Left forelimb (tissue), 1 donor: ENCODE measurements at regions not wholly inside any gene's neighbourhood (a gene's known extent, or its start where the extent isn't known, plus 50 kb on each side); places are given as distances from the start of the nearest gene placed in this dataset.
"Not testable (repeated sequence)": the region's sequence is repeated elsewhere in the genome, so short reads cannot be mapped to it uniquely, and the experiment has no call there.

Experiments used
- DNase-seq: peaks from one replicate; pipeline ENCODE4 v3.0.0-alpha.2; 2018; ENCODE audit warnings: low spot score

GRCh38 chr3:164460851-164461250 lies 617.4 kb downstream of the SI start:
- DNase-seq, result no peak

- no peak for DNase-seq
Observed at GRCh38 chr3:164459521-164460151, 618.7 kb downstream of the SI start.

- no peak for DNase-seq
Observed at GRCh38 chr3:164458986-164459385, 619.3 kb downstream of the SI start.

GRCh38 chr3:164453714-164454113 lies 624.6 kb downstream of the SI start:
- DNase-seq, result no peak

GRCh38 chr3:164452707-164453106 lies 625.6 kb downstream of the SI start:
- DNase-seq, result no peak

- no peak for DNase-seq
Observed at GRCh38 chr3:164451072-164451910, 627.0 kb downstream of the SI start.

- DNase-seq, result no peak
Observed at GRCh38 chr3:164450276-164450905, 627.9 kb downstream of the SI start.

- no peak for DNase-seq
Observed at GRCh38 chr3:164419220-164419619, 659.1 kb downstream of the SI start.

- DNase-seq, result no peak
Observed at GRCh38 chr3:164418414-164418813, 659.9 kb downstream of the SI start.

- DNase-seq, result no peak
Observed at GRCh38 chr3:164417955-164418354, 660.3 kb downstream of the SI start.

GRCh38 chr3:164416491-164417222 lies 661.6 kb downstream of the SI start:
- DNase-seq, result no peak

- no peak for DNase-seq
Observed at GRCh38 chr3:164408326-164408725, 670.0 kb downstream of the SI start.

GRCh38 chr3:164407111-164407510 lies 671.2 kb downstream of the SI start:
- no peak for DNase-seq

GRCh38 chr3:164406281-164406680 lies 672.0 kb downstream of the SI start:
- DNase-seq, result no peak

GRCh38 chr3:164401923-164402322 lies 676.4 kb downstream of the SI start:
- DNase-seq, result no peak

GRCh38 chr3:164401440-164401839 lies 676.9 kb downstream of the SI start:
- not testable (repeated sequence) for DNase-seq

GRCh38 chr3:164397462-164397861 lies 680.8 kb downstream of the SI start:
- no peak for DNase-seq

- no peak for DNase-seq
Observed at GRCh38 chr3:164393171-164393570, 685.1 kb downstream of the SI start.

GRCh38 chr3:164390046-164390445 lies 688.2 kb downstream of the SI start:
- no peak for DNase-seq

- DNase-seq, result no peak
Observed at GRCh38 chr3:164387236-164387635, 691.1 kb downstream of the SI start.

- DNase-seq, result no peak
Observed at GRCh38 chr3:164380156-164380555, 698.1 kb downstream of the SI start.

- DNase-seq, result no peak
Observed at GRCh38 chr3:164377466-164377865, 700.8 kb downstream of the SI start.
